ENCODE measurements at regions not wholly inside any gene's neighbourhood (a gene's known extent, or its start where the extent isn't known, plus 50 kb on each side); places are given as distances from the start of the nearest gene placed in this dataset.

- TF ChIP-seq CTCF (conservative IDR thresholded peaks at IDR 0.05; ENCODE audit: low read depth in 2 of 2) (no peak), JUNB (IDR thresholded peaks at IDR 0.05; ENCODE audit: unreplicated experiment) (no peak), POLR2AphosphoS5 (IDR thresholded peaks at IDR 0.05; ENCODE audit: low read depth) (no peak), EZH2 (IDR thresholded peaks at IDR 0.05; ENCODE audit: low read depth, unreplicated experiment) (no peak), EZH2phosphoT487 (IDR thresholded peaks at IDR 0.05; ENCODE audit: unreplicated experiment) (no peak), ZNF114 (CRISPR knock-in tag; IDR thresholded peaks at IDR 0.05) (no peak)
- TF ChIP-seq, protein P1, sequence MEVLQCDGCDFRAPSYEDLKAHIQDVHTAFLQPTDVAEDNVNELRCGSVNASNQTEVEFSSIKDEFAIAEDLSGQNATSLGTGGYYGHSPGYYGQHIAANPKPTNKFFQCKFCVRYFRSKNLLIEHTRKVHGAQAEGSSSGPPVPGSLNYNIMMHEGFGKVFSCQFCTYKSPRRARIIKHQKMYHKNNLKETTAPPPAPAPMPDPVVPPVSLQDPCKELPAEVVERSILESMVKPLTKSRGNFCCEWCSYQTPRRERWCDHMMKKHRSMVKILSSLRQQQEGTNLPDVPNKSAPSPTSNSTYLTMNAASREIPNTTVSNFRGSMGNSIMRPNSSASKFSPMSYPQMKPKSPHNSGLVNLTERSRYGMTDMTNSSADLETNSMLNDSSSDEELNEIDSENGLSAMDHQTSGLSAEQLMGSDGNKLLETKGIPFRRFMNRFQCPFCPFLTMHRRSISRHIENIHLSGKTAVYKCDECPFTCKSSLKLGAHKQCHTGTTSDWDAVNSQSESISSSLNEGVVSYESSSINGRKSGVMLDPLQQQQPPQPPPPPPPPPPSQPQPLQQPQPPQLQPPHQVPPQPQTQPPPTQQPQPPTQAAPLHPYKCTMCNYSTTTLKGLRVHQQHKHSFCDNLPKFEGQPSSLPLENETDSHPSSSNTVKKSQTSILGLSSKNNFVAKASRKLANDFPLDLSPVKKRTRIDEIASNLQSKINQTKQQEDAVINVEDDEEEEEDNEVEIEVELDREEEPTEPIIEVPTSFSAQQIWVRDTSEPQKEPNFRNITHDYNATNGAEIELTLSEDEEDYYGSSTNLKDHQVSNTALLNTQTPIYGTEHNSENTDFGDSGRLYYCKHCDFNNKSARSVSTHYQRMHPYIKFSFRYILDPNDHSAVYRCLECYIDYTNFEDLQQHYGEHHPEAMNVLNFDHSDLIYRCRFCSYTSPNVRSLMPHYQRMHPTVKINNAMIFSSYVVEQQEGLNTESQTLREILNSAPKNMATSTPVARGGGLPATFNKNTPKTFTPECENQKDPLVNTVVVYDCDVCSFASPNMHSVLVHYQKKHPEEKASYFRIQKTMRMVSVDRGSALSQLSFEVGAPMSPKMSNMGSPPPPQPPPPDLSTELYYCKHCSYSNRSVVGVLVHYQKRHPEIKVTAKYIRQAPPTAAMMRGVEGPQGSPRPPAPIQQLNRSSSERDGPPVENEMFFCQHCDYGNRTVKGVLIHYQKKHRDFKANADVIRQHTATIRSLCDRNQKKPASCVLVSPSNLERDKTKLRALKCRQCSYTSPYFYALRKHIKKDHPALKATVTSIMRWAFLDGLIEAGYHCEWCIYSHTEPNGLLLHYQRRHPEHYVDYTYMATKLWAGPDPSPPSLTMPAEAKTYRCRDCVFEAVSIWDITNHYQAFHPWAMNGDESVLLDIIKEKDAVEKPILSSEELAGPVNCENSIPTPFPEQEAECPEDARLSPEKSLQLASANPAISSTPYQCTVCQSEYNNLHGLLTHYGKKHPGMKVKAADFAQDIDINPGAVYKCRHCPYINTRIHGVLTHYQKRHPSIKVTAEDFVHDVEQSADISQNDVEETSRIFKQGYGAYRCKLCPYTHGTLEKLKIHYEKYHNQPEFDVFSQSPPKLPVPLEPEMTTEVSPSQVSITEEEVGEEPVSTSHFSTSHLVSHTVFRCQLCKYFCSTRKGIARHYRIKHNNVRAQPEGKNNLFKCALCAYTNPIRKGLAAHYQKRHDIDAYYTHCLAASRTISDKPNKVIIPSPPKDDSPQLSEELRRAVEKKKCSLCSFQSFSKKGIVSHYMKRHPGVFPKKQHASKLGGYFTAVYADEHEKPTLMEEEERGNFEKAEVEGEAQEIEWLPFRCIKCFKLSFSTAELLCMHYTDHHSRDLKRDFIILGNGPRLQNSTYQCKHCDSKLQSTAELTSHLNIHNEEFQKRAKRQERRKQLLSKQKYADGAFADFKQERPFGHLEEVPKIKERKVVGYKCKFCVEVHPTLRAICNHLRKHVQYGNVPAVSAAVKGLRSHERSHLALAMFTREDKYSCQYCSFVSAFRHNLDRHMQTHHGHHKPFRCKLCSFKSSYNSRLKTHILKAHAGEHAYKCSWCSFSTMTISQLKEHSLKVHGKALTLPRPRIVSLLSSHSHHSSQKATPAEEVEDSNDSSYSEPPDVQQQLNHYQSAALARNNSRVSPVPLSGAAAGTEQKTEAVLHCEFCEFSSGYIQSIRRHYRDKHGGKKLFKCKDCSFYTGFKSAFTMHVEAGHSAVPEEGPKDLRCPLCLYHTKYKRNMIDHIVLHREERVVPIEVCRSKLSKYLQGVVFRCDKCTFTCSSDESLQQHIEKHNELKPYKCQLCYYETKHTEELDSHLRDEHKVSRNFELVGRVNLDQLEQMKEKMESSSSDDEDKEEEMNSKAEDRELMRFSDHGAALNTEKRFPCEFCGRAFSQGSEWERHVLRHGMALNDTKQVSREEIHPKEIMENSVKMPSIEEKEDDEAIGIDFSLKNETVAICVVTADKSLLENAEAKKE (CRISPR knock-in tag; IDR thresholded peaks at IDR 0.05) = no peak
- TF ChIP-seq, protein P2, sequence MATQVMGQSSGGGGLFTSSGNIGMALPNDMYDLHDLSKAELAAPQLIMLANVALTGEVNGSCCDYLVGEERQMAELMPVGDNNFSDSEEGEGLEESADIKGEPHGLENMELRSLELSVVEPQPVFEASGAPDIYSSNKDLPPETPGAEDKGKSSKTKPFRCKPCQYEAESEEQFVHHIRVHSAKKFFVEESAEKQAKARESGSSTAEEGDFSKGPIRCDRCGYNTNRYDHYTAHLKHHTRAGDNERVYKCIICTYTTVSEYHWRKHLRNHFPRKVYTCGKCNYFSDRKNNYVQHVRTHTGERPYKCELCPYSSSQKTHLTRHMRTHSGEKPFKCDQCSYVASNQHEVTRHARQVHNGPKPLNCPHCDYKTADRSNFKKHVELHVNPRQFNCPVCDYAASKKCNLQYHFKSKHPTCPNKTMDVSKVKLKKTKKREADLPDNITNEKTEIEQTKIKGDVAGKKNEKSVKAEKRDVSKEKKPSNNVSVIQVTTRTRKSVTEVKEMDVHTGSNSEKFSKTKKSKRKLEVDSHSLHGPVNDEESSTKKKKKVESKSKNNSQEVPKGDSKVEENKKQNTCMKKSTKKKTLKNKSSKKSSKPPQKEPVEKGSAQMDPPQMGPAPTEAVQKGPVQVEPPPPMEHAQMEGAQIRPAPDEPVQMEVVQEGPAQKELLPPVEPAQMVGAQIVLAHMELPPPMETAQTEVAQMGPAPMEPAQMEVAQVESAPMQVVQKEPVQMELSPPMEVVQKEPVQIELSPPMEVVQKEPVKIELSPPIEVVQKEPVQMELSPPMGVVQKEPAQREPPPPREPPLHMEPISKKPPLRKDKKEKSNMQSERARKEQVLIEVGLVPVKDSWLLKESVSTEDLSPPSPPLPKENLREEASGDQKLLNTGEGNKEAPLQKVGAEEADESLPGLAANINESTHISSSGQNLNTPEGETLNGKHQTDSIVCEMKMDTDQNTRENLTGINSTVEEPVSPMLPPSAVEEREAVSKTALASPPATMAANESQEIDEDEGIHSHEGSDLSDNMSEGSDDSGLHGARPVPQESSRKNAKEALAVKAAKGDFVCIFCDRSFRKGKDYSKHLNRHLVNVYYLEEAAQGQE (IDR thresholded peaks at IDR 0.05; ENCODE audit: unreplicated experiment) = no peak
These were observed 448.2 kb downstream of the RFPL4B start for GRCh38 chr6:112795316-112795715.
